ENCODE measurements at regions not wholly inside any gene's neighbourhood (a gene's known extent, or its start where the extent isn't known, plus 50 kb on each side); places are given as distances from the start of the nearest gene placed in this dataset.

DNA sequence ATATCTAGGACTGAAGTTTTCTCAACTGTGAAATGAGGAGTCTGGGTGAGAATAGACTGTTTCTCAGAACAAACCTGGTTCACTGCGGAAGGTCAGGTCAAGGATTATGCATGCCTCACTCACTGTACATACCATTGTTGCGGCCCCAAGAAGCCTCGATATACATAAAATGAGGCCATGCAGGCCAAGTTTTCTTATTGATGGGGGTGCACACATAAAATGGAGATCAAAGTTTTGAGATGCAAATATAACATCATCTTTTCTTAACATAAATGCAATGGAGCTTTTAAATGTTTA lies 1366.1 kb upstream of the CELF4 start:
- Histone ChIP-seq H3K4me3 (ENCODE audit: low read length in 2 of 2) (no peak overlapping the region), H3K27ac (ENCODE audit: low read length) (no peak overlapping the region), H3K4me1 (ENCODE audit: control insufficient read depth, insufficient read depth, low read length) (no peaks in the 10 kb centered on the region), H3K9ac (ENCODE audit: low read length in 2 of 2) (no peak overlapping the region), H3K27me3 (ENCODE audit: control insufficient read depth in 1 of 2, insufficient read depth in 2 of 2, low read length in 2 of 2) (no peaks in the 10 kb centered on the region), H3K36me3 (ENCODE audit: control insufficient read depth in 2 of 2, insufficient read depth in 2 of 2, low read length in 2 of 2) (no peaks in the 10 kb centered on the region), H3K9me3 (ENCODE audit: control insufficient read depth in 2 of 2, low read length in 2 of 2) (no peaks in the 10 kb centered on the region)

DNA sequence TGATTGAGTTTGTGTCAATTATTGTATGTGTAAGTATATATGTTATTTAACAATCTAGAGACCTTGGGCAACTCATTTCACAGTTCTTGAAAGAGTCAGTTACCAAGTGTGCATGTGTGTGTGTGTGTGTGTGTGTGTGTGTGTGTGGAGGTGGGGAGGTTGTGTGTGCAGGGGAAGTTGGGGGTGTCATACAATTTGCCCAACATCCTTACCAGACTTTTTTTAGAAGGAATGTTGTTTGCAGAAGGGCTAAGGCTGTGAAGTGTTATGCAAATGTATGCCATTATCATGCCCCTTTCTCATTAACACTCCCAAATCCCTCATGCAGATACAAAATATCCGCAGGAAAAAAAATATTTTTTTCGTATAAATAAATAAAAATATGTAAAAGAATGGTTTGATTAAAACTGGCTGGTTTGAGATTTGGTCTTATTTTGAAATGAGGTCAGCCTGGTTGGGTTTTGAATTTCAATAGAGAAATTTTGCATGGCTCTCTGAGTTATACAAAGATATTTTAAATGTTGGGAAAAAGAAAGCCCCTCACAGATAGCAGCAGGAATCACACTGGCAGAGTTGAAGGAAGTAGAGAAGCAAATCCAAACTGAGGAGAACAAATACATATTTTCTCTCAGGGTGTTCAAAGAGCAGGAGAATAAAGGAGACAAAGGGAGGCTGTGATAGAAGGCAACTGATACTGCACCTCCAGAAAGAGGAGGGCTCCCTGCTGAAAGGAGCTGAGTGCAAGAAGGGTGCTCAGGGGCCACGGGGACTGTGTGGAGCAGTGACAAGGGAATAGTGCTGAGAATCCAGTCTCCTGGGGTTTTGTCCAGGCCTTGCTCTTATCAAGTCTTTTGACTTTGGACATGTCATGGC lies 1365.5 kb upstream of the CELF4 start:
- Histone ChIP-seq H3K27me3 (ENCODE audit: control insufficient read depth in 1 of 2, insufficient read depth in 2 of 2, low read length in 2 of 2) (no peaks in the 10 kb centered on the region), H3K27ac (ENCODE audit: low read length) (no peak overlapping the region), H3K9ac (ENCODE audit: low read length in 2 of 2) (no peak overlapping the region), H3K9me3 (ENCODE audit: control insufficient read depth in 2 of 2, low read length in 2 of 2) (no peaks in the 10 kb centered on the region), H3K4me1 (ENCODE audit: control insufficient read depth, insufficient read depth, low read length) (no peaks in the 10 kb centered on the region), H3K36me3 (ENCODE audit: control insufficient read depth in 2 of 2, insufficient read depth in 2 of 2, low read length in 2 of 2) (no peaks in the 10 kb centered on the region), H3K4me3 (ENCODE audit: low read length in 2 of 2) (no peak overlapping the region)

GRCh38 chr18:38923540-38923939 lies 1357.9 kb upstream of the CELF4 start:
- Histone ChIP-seq H3K9ac (ENCODE audit: low read length in 2 of 2) (no peak overlapping the region), H3K36me3 (ENCODE audit: control insufficient read depth in 2 of 2, insufficient read depth in 2 of 2, low read length in 2 of 2) (no peaks in the 10 kb centered on the region), H3K4me1 (ENCODE audit: control insufficient read depth, insufficient read depth, low read length) (no peaks in the 10 kb centered on the region), H3K27ac (ENCODE audit: low read length) (no peak overlapping the region), H3K4me3 (ENCODE audit: low read length in 2 of 2) (no peak overlapping the region), H3K9me3 (ENCODE audit: control insufficient read depth in 2 of 2, low read length in 2 of 2) (no peaks in the 10 kb centered on the region), H3K27me3 (ENCODE audit: control insufficient read depth in 1 of 2, insufficient read depth in 2 of 2, low read length in 2 of 2) (no peaks in the 10 kb centered on the region)

GRCh38 chr18:38923126-38923525 lies 1357.5 kb upstream of the CELF4 start:
- no peaks in the 10 kb centered on the region for H3K27me3 ChIP-seq (ENCODE audit: control insufficient read depth in 1 of 2, insufficient read depth in 2 of 2, low read length in 2 of 2)
- no peak overlapping the region for H3K4me3 ChIP-seq (ENCODE audit: low read length in 2 of 2)
- no peak overlapping the region for H3K27ac ChIP-seq (ENCODE audit: low read length)
- H3K36me3 ChIP-seq (ENCODE audit: control insufficient read depth in 2 of 2, insufficient read depth in 2 of 2, low read length in 2 of 2): no peaks in the 10 kb centered on the region
- H3K9me3 ChIP-seq (ENCODE audit: control insufficient read depth in 2 of 2, low read length in 2 of 2): no peaks in the 10 kb centered on the region
- no peaks in the 10 kb centered on the region for H3K4me1 ChIP-seq (ENCODE audit: control insufficient read depth, insufficient read depth, low read length)
- H3K9ac ChIP-seq (ENCODE audit: low read length in 2 of 2): no peak overlapping the region

GRCh38 chr18:38909972-38910371 lies 1344.4 kb upstream of the CELF4 start:
- no peak overlapping the region for H3K27ac ChIP-seq (ENCODE audit: low read length)
- no peaks in the 10 kb centered on the region for H3K9me3 ChIP-seq (ENCODE audit: control insufficient read depth in 2 of 2, low read length in 2 of 2)
- H3K4me1 ChIP-seq (ENCODE audit: control insufficient read depth, insufficient read depth, low read length): no peaks in the 10 kb centered on the region
- no peak overlapping the region for H3K9ac ChIP-seq (ENCODE audit: low read length in 2 of 2)
- no peaks in the 10 kb centered on the region for H3K36me3 ChIP-seq (ENCODE audit: control insufficient read depth in 2 of 2, insufficient read depth in 2 of 2, low read length in 2 of 2)
- no peak overlapping the region for H3K4me3 ChIP-seq (ENCODE audit: low read length in 2 of 2)
- no peaks in the 10 kb centered on the region for H3K27me3 ChIP-seq (ENCODE audit: control insufficient read depth in 1 of 2, insufficient read depth in 2 of 2, low read length in 2 of 2)

DNA sequence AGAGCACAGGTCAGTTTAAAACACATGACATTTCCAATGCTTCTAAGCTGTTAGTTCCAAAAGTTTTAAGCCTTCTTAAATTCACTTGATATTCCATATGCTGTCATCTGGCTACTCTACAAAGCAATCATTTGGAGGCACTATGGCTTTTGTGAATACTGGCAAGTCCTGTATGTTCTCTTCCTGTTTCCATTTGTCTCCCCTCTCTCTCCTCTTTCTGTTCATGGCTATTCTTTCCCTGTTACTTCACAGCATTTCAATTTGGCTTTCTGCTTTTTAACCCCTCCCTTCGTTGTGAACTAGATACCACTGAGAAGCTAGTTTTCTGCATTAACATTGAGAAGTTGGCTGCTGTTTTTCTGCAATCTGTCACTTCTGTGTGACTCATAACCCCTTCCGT lies 1337.2 kb upstream of the CELF4 start:
- no peaks in the 10 kb centered on the region for H3K36me3 ChIP-seq (ENCODE audit: control insufficient read depth in 2 of 2, insufficient read depth in 2 of 2, low read length in 2 of 2)
- no peak overlapping the region for H3K4me3 ChIP-seq (ENCODE audit: low read length in 2 of 2)
- H3K27me3 ChIP-seq (ENCODE audit: control insufficient read depth in 1 of 2, insufficient read depth in 2 of 2, low read length in 2 of 2): no peaks in the 10 kb centered on the region
- no peak overlapping the region for H3K27ac ChIP-seq (ENCODE audit: low read length)
- no peaks in the 10 kb centered on the region for H3K4me1 ChIP-seq (ENCODE audit: control insufficient read depth, insufficient read depth, low read length)
- no peaks in the 10 kb centered on the region for H3K9me3 ChIP-seq (ENCODE audit: control insufficient read depth in 2 of 2, low read length in 2 of 2)
- H3K9ac ChIP-seq (ENCODE audit: low read length in 2 of 2): no peak overlapping the region

GRCh38 chr18:38900445-38900844 lies 1334.8 kb upstream of the CELF4 start:
- H3K4me1 ChIP-seq (ENCODE audit: control insufficient read depth, insufficient read depth, low read length): no peaks in the 10 kb centered on the region
- H3K27me3 ChIP-seq (ENCODE audit: control insufficient read depth in 1 of 2, insufficient read depth in 2 of 2, low read length in 2 of 2): no peaks in the 10 kb centered on the region

GRCh38 chr18:38900031-38900430 lies 1334.4 kb upstream of the CELF4 start:
- no peaks in the 10 kb centered on the region for H3K9me3 ChIP-seq (ENCODE audit: control insufficient read depth in 2 of 2, low read length in 2 of 2)
- H3K36me3 ChIP-seq (ENCODE audit: control insufficient read depth in 2 of 2, insufficient read depth in 2 of 2, low read length in 2 of 2): no peaks in the 10 kb centered on the region
- no peaks in the 10 kb centered on the region for H3K27me3 ChIP-seq (ENCODE audit: control insufficient read depth in 1 of 2, insufficient read depth in 2 of 2, low read length in 2 of 2)
- H3K9ac ChIP-seq (ENCODE audit: low read length in 2 of 2): no peak overlapping the region
- H3K4me3 ChIP-seq (ENCODE audit: low read length in 2 of 2): no peak overlapping the region
- no peaks in the 10 kb centered on the region for H3K4me1 ChIP-seq (ENCODE audit: control insufficient read depth, insufficient read depth, low read length)
- no peak overlapping the region for H3K27ac ChIP-seq (ENCODE audit: low read length)

More at GRCh38 chr18:38900445-38900844, 1334.8 kb upstream of the CELF4 start:
- H3K9ac ChIP-seq (ENCODE audit: low read length in 2 of 2): no peak overlapping the region
- no peaks in the 10 kb centered on the region for H3K36me3 ChIP-seq (ENCODE audit: control insufficient read depth in 2 of 2, insufficient read depth in 2 of 2, low read length in 2 of 2)
- H3K9me3 ChIP-seq (ENCODE audit: control insufficient read depth in 2 of 2, low read length in 2 of 2): no peaks in the 10 kb centered on the region
- no peak overlapping the region for H3K27ac ChIP-seq (ENCODE audit: low read length)
- H3K4me3 ChIP-seq (ENCODE audit: low read length in 2 of 2): no peak overlapping the region

DNA sequence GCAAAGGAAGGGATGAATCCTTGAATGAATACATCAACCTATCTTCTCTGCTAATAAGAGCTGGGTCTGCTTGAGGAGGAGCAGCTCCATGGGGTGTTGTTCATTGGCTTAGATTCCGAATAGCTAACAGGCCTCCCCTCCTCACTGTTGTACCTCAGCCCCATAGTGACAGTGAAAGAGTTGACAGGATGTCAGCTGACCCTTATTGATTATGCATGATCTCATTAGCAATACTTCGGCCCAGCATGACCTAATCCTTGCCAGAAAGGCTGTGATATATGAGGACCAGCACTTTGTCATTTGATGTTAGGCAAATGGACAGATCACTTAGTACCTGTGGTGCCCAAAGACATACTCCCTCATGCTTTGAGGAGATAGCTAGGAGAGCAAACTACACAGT lies 1333.7 kb upstream of the CELF4 start:
- no peak overlapping the region for H3K9ac ChIP-seq (ENCODE audit: low read length in 2 of 2)
- H3K27me3 ChIP-seq (ENCODE audit: control insufficient read depth in 1 of 2, insufficient read depth in 2 of 2, low read length in 2 of 2): no peaks in the 10 kb centered on the region
- no peak overlapping the region for H3K27ac ChIP-seq (ENCODE audit: low read length)
- no peaks in the 10 kb centered on the region for H3K36me3 ChIP-seq (ENCODE audit: control insufficient read depth in 2 of 2, insufficient read depth in 2 of 2, low read length in 2 of 2)
- no peaks in the 10 kb centered on the region for H3K9me3 ChIP-seq (ENCODE audit: control insufficient read depth in 2 of 2, low read length in 2 of 2)
- no peak overlapping the region for H3K4me3 ChIP-seq (ENCODE audit: low read length in 2 of 2)
- no peaks in the 10 kb centered on the region for H3K4me1 ChIP-seq (ENCODE audit: control insufficient read depth, insufficient read depth, low read length)

DNA sequence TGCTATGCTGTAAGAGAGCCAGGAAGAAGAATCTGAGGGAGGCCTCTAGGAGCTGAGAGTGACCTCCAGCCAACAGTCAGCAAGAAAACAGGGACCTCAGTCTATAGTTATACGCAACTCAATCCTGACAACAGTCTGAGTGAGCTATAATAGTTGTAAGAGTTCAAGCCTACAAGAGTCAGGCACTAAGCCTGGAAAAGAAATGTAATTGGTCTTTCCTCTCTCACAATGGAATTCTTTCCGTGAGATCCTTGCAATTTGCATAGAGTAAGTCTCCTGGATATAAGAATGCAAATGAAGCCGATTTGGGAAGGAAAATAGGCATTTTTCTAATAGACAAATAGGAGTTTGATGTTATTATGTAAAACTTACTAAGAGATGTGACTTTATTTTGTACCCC lies 1332.6 kb upstream of the CELF4 start:
- Histone ChIP-seq H3K4me3 (ENCODE audit: low read length in 2 of 2) (no peak overlapping the region), H3K27me3 (ENCODE audit: control insufficient read depth in 1 of 2, insufficient read depth in 2 of 2, low read length in 2 of 2) (no peaks in the 10 kb centered on the region), H3K27ac (ENCODE audit: low read length) (no peak overlapping the region), H3K36me3 (ENCODE audit: control insufficient read depth in 2 of 2, insufficient read depth in 2 of 2, low read length in 2 of 2) (no peaks in the 10 kb centered on the region), H3K9me3 (ENCODE audit: control insufficient read depth in 2 of 2, low read length in 2 of 2) (no peaks in the 10 kb centered on the region), H3K4me1 (ENCODE audit: control insufficient read depth, insufficient read depth, low read length) (no peaks in the 10 kb centered on the region), H3K9ac (ENCODE audit: low read length in 2 of 2) (no peak overlapping the region)

DNA sequence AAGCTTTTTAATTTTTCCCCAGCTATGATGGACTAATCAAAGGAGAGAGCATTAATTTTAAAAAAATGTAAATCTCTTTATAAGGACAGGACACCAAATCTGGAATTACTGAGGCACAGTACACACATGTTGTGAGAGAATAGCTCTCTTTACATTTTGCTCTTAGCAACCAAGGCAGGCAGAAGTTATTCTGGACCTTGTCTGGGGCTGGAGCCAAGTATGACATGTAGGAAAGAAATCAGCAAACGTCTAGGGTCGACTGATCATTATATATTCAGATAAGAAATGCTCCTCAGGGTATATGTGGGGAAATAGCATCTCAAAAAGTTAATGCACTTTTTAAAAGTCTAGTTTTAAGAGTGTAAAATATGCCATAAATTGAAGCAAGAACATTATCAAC lies 1330.0 kb upstream of the CELF4 start:
- Histone ChIP-seq H3K9ac (ENCODE audit: low read length in 2 of 2) (no peak overlapping the region), H3K4me1 (ENCODE audit: control insufficient read depth, insufficient read depth, low read length) (no peaks in the 10 kb centered on the region), H3K9me3 (ENCODE audit: control insufficient read depth in 2 of 2, low read length in 2 of 2) (no peaks in the 10 kb centered on the region), H3K27ac (ENCODE audit: low read length) (no peak overlapping the region), H3K27me3 (ENCODE audit: control insufficient read depth in 1 of 2, insufficient read depth in 2 of 2, low read length in 2 of 2) (no peaks in the 10 kb centered on the region), H3K4me3 (ENCODE audit: low read length in 2 of 2) (no peak overlapping the region), H3K36me3 (ENCODE audit: control insufficient read depth in 2 of 2, insufficient read depth in 2 of 2, low read length in 2 of 2) (no peaks in the 10 kb centered on the region)

Measured in stomach smooth muscle (tissue), 2 donors.